Breast epithelium (tissue), 4 donors: ENCODE measurements at regions not wholly inside any gene's neighbourhood (a gene's known extent, or its start where the extent isn't known, plus 50 kb on each side); places are given as distances from the start of the nearest gene placed in this dataset.

Experiments used
- DNase-seq, 2 donors: peaks; one replicate each; pipeline ENCODE4 v3.0.0-alpha.2; 2019; ENCODE audit warnings: low spot score in 2 of 2
- H3K27ac ChIP-seq, 2 donors: fragments of 200-600 bp; sonication (generic) in 1 of 2; one replicate each; pipeline ENCODE4 v1.5.1; 2016 to 2019; ENCODE audit warnings: mild to moderate bottlenecking in 1 of 2
- H3K27me3 ChIP-seq, 2 donors: fragments of 200-600 bp; sonication (generic) in 1 of 2; one replicate each; pipeline versions ENCODE4 v1.5.1 to v1.6.0; 2017 to 2019; ENCODE audit warnings: control low read depth in 1 of 2, mild to moderate bottlenecking in 1 of 2
- H3K36me3 ChIP-seq: fragments of 200-600 bp; one replicate; pipeline ENCODE4 v1.5.1; 2019
- H3K4me1 ChIP-seq, 2 donors: fragments of 200-600 bp; sonication (generic); one replicate each; pipeline ENCODE4 v1.5.1; 2016 to 2019; ENCODE audit warnings: control low read depth in 1 of 2
- H3K4me3 ChIP-seq, 3 donors: fragments of 200-600 bp; sonication (generic); 1 replicate in 2 of 3; 2 replicates in 1 of 3; pipeline ENCODE4 v1.5.1; 2016 to 2019; ENCODE audit warnings: mild to moderate bottlenecking in 3 of 3, moderate library complexity in 2 of 3
- H3K9me3 ChIP-seq, 2 donors: fragments of 200-600 bp; sonication (generic) in 1 of 2; one replicate each; pipeline ENCODE4 v1.5.1; 2016 to 2019; ENCODE audit warnings: control low read depth in 1 of 2
- CTCF ChIP-seq, 3 donors: fragments of 450-650 bp; IDR thresholded peaks; one replicate each; pipeline ENCODE4 v1.5.1; 2016 to 2017; ENCODE audit warnings: antibody characterized with exemption in 3 of 3, mild to moderate bottlenecking in 3 of 3, moderate library complexity in 3 of 3
- POLR2A ChIP-seq: fragments of 450-650 bp; IDR thresholded peaks from one replicate; pipeline ENCODE4 v1.6.1; 2016; ENCODE audit warnings: antibody characterized with exemption, mild to moderate bottlenecking, moderate library complexity
- POLR2AphosphoS5 ChIP-seq, 3 donors: sonication (generic); formaldehyde crosslinking; IDR thresholded peaks; one replicate each; pipeline ENCODE4 v1.6.1; 2017; ENCODE audit warnings: antibody characterized with exemption in 3 of 3
- intact Hi-C: fragments of 100-400 bp; cut with DNase I; formaldehyde crosslinking; loops from one replicate; pipeline ENCODE4 v1.15.1; 2023; ENCODE audit warnings: low total_unique reads

DNA sequence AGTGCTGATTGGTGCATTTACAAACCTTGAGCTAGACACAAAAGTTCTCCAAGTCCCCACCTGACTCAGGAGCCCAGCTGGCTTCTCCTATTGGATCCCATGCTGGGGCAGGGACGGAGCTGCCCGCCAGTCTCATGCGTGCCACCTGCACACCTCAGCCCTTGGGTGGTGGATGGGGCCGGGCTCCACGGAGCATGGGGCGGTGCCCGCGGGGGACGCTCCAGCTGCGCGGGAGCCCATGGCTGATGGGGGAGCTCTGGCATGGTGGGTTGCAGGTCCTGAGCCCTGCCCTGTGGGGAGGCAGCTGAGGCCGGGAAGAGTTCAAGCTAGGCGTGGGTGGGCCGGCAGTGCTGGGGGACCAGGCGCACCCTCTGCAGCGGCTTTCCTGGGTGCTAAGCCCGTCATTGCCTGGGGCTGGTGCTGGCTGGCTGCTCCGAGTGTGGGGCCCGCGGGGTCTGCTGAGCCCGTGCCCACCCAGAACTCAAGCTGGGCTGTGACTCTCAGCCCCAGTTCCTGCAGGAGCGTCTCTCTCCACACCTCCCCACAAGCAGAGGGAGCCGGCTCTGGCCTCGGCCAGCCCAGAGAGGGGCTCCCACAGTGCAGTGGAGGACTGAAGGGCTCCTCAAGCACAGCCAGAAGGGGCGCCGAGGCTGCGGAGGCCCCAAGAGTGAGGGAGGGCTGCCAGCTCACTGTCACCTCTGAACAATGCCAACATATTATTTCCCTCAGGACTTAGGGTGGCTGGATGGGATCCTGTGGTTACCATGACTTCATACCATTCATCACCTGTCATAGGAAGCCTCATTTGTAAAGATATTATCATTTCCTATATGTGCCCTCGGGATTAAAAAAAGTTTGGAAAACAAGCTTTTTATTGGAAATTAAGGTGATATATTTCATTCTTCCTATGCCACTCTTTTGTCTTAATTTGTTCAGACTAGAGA lies 688.7 kb downstream of the ETS1 start:
- Histone ChIP-seq H3K4me1 (no peaks in the 10 kb centered on the region), H3K27me3 (no peaks in the 10 kb centered on the region), H3K9me3 (peaks cover 8 to 9% of the 10 kb centered on the region in 2 donors), H3K36me3 (no peaks in the 10 kb centered on the region), H3K27ac (no peak overlapping the region), H3K4me3 (no peak overlapping the region)
- intact Hi-C loops: no loop called here
- TF ChIP-seq CTCF (IDR thresholded peaks at IDR 0.05) (no peak), POLR2AphosphoS5 (IDR thresholded peaks at IDR 0.05) (no peak), POLR2A (no peak)
- DNase-seq: no peak

DNA sequence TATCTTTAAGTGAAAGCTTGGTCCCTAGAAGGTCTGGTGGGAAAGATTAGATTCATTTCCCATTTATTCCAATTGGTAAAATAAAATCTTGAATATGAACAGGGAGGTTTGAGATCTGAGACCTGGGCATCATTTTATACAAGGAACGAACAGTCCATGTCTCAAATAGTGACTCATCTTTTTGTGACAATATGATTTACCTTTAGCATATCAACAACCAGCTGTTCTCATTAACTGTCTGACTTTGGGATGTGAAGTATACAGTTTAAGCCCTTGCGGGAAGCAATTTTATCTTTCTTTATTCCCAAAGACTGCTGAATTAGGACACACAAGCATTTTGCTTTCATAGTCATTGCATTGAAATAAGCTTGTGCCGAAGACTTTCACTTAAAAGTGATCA lies 691.6 kb downstream of the ETS1 start:
- intact Hi-C loops: no loop called here
- DNase-seq: no peak
- Histone ChIP-seq H3K27me3 (no peaks in the 10 kb centered on the region), H3K27ac (no peak overlapping the region), H3K4me3 (no peak overlapping the region), H3K36me3 (no peaks in the 10 kb centered on the region), H3K9me3 (peaks cover 8 to 9% of the 10 kb centered on the region in 2 donors), H3K4me1 (no peaks in the 10 kb centered on the region)
- TF ChIP-seq POLR2A: no peak
- no peak for TF ChIP-seq CTCF (IDR thresholded peaks at IDR 0.05)
- no peak for TF ChIP-seq POLR2AphosphoS5 (IDR thresholded peaks at IDR 0.05)

DNA sequence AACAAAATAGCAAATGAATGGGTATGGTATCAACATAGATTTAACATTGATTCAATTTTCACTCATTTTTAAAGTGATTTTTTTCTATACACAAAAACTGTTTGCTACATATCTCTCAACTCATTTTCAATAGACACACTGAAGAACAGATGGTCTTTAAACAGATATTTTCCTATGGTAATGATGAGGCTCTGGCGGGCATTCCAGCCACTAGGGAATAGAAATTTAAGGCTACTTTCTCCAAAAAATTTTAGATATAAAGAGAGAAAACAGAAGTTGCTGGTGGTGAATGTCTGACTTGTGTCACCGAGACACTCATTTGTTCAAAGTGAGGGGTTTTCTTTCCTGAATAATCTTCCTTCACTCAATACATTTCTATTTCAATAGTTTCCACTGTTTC lies 693.0 kb downstream of the ETS1 start:
- Histone ChIP-seq H3K36me3 (no peaks in the 10 kb centered on the region), H3K27me3 (no peaks in the 10 kb centered on the region), H3K4me1 (no peaks in the 10 kb centered on the region), H3K27ac (no peak overlapping the region), H3K9me3 (peaks cover 8 to 9% of the 10 kb centered on the region in 2 donors), H3K4me3 (no peak overlapping the region)
- intact Hi-C loops: no loop called here
- TF ChIP-seq POLR2AphosphoS5 (IDR thresholded peaks at IDR 0.05): no peak
- no peak for DNase-seq

GRCh38 chr11:127890030-127890615 lies 697.2 kb downstream of the ETS1 start:
- no peaks in the 10 kb centered on the region for H3K36me3 ChIP-seq
- no peak overlapping the region for H3K27ac ChIP-seq
- TF ChIP-seq POLR2A (no peak), CTCF (IDR thresholded peaks at IDR 0.05) (no peak), POLR2AphosphoS5 (IDR thresholded peaks at IDR 0.05) (no peak)
- no peak for DNase-seq
- intact Hi-C loops: no loop called here
- no peak overlapping the region for H3K4me3 ChIP-seq
- peaks cover 9 to 18% of the 10 kb centered on the region in 2 donors for H3K9me3 ChIP-seq
- no peaks in the 10 kb centered on the region for H3K4me1 ChIP-seq
- H3K27me3 ChIP-seq: no peaks in the 10 kb centered on the region

DNA sequence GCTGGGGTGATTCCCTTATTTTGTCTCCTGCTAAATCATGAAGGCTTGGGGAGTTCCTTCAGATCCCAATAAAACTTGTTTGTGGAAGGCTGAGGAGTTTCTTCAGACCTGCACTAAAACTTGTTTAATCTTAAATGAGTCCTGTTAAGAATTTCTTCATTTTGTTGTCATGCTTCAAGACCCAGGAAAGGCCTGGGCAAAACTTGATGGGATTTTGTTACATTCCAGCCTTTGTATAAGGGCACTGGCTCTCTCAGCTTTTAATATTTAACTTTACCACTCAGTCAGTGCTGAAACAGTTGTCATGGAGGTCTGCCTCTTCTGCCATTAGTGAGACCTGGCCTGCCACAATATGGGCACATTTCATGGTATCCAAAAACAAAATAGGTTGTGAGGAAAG lies 699.0 kb downstream of the ETS1 start:
- Histone ChIP-seq H3K9me3 (peaks cover 10 to 24% of the 10 kb centered on the region in 2 donors), H3K4me3 (no peak overlapping the region), H3K4me1 (no peaks in the 10 kb centered on the region), H3K27ac (no peak overlapping the region), H3K36me3 (no peaks in the 10 kb centered on the region), H3K27me3 (no peaks in the 10 kb centered on the region)
- no peak for DNase-seq
- TF ChIP-seq POLR2A (no peak), CTCF (IDR thresholded peaks at IDR 0.05) (no peak), POLR2AphosphoS5 (IDR thresholded peaks at IDR 0.05) (no peak)
- intact Hi-C loops: no loop called here
